GM19351 (cell line): ENCODE measurements at regions not wholly inside any gene's neighbourhood (a gene's known extent, or its start where the extent isn't known, plus 50 kb on each side); places are given as distances from the start of the nearest gene placed in this dataset.
A peak's percentile ranks its signal among the peaks of the same experiment; 100 is the strongest.

Source experiments
- ATAC-seq: cut with Tn5 transposase; IDR thresholded peaks from one replicate; pipeline ENCODE4 v1.9.1; 2021; ENCODE audit warnings: mild to moderate bottlenecking, moderate library complexity; ENCODE audit not compliant: unreplicated experiment

DNA sequence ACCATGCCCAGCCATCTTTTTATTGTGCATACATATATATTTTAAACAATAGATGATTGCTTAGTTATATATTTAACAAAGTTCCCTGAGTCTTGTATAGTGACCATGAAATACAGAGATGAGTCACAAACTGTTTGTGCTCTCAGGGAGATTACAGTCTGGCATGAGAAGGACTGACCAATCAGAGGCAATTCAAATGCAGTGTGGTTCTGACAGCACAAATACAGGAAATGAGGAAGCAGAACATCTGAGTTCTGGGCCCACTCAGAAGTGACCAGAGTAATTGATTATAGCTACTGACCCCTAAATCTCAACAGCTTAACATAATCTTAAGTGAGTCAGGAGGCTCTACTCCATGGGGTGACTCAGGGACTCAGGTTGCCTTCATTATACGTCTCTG, 534.5 kb downstream of the OMA1 start:
- ATAC-seq, result no peak

DNA sequence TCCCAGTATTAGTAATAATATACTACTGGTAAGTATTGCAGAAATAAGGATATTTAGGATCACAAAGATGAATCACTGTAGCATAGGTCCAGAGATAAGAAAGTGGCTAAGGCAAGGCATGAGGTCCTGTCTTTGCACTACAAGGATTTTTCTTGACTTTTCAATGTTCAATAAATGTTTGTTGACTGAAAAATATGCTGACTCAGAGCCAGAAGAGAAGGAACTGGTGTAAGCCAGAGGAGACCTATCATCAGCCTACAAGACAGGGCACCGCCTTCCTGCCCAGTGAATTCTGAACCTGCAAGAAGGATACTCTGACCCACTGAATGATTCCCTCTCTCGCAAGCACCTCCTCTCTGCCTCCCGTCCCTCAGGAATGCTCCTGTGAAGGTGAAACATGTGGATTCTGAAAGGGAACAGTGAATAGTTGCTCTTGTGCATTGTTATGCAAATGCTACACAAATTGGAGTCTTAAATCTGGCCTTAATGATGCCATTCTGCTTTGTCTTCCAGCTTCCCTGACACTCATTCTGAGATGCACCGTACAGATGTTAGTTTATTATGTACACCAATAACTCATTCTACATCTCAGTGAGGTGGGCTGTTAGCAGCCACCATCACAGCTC, 540.0 kb downstream of the OMA1 start:
- ATAC-seq, result no peak

GRCh38 chr1:58005212-58005611, 541.3 kb downstream of the OMA1 start:
- ATAC-seq, result no peak

- no peak for ATAC-seq
Observed at GRCh38 chr1:58003988-58004387, 542.5 kb downstream of the OMA1 start.

GRCh38 chr1:58003059-58003458, 543.5 kb downstream of the OMA1 start:
- ATAC-seq, result no peak

- ATAC-seq, result no peak
Observed at GRCh38 chr1:58000821-58001220, 545.7 kb downstream of the OMA1 start.

- no peak for ATAC-seq
Observed at GRCh38 chr1:58000116-58000515, 546.4 kb downstream of the OMA1 start.

- no peak for ATAC-seq
Observed at GRCh38 chr1:57996400-57996799, 550.1 kb downstream of the OMA1 start.

- no peak for ATAC-seq
Observed at GRCh38 chr1:57991289-57991688, 555.2 kb downstream of the OMA1 start.

- ATAC-seq, result no peak
Observed at GRCh38 chr1:57989877-57990276, 556.6 kb downstream of the OMA1 start.

- no peak for ATAC-seq
Observed at GRCh38 chr1:57987523-57987922, 559.0 kb downstream of the OMA1 start.

- peak; percentile 93 for ATAC-seq
Observed at GRCh38 chr1:57986432-57986831, 560.1 kb downstream of the OMA1 start.

GRCh38 chr1:57984277-57984676, 560.4 kb upstream of the DAB1 start:
- ATAC-seq, result no peak

- ATAC-seq, result no peak
Observed at GRCh38 chr1:57983441-57983840, 559.6 kb upstream of the DAB1 start.

- ATAC-seq, result no peak
Observed at GRCh38 chr1:57982852-57983251, 559.0 kb upstream of the DAB1 start.

GRCh38 chr1:57976216-57976615, 552.4 kb upstream of the DAB1 start:
- ATAC-seq, result no peak

GRCh38 chr1:57968321-57968720, 544.5 kb upstream of the DAB1 start:
- ATAC-seq, result no peak

- ATAC-seq, result no peak
Observed at GRCh38 chr1:57966751-57967406, 543.0 kb upstream of the DAB1 start.

GRCh38 chr1:57966340-57966739, 542.5 kb upstream of the DAB1 start:
- no peak for ATAC-seq

GRCh38 chr1:57963581-57963980, 539.7 kb upstream of the DAB1 start:
- no peak for ATAC-seq

DNA sequence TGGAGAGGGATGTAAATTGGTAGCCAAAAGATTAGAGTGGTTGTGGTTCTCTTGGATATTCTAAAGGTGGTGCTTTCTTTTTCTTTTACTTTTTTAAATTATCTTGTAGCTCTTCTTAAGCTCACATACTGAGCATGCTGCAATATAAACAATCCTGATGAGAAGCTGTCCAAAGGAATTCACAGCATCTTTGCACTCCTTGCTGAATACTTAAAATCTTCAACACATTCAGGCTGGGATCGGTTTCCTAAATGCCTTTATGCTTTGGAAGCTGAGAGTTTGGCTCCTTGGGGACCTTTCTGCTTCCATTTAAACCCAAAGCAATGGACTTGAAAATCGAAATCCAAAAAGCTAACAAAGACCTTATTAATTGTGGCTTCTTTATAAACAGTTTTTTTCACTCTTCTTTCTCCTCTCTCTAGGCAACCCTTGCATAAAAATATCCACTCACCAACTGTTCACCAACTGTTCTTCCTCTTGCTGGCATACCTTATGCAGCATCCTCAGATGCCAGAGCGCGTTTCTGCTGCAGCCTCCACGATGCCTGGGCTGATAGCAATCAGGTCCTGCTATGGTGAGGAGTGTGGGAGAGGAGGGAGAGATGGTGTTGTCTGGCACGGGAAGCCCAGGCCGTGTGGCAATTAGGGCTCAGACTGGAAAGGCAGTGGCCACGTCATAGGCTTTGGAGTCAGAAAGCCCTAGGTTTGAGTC, 535.8 kb upstream of the DAB1 start:
- no peak for ATAC-seq

GRCh38 chr1:57957576-57957975, 533.7 kb upstream of the DAB1 start:
- no peak for ATAC-seq
